ENCODE measurements at regions not wholly inside any gene's neighbourhood (a gene's known extent, or its start where the extent isn't known, plus 50 kb on each side); places are given as distances from the start of the nearest gene placed in this dataset.

DNA sequence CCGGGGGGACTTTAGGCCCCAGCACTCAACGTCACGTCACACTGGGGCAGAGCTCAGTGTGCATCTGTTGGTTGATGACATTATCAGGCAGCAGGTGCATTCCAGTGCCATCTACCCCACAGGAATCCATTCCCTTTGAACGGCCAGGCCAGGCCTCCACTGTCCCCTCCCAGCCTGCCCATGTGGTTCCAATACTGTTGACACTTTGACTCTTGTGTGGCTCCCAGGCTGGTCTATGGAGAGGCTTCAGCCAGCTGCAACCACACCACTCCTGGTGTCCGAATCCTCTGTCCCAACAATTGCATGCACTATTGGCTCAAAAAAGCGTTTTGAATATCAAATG, 92.0 kb upstream of the SIM2 start:
- TF ChIP-seq, protein P1, sequence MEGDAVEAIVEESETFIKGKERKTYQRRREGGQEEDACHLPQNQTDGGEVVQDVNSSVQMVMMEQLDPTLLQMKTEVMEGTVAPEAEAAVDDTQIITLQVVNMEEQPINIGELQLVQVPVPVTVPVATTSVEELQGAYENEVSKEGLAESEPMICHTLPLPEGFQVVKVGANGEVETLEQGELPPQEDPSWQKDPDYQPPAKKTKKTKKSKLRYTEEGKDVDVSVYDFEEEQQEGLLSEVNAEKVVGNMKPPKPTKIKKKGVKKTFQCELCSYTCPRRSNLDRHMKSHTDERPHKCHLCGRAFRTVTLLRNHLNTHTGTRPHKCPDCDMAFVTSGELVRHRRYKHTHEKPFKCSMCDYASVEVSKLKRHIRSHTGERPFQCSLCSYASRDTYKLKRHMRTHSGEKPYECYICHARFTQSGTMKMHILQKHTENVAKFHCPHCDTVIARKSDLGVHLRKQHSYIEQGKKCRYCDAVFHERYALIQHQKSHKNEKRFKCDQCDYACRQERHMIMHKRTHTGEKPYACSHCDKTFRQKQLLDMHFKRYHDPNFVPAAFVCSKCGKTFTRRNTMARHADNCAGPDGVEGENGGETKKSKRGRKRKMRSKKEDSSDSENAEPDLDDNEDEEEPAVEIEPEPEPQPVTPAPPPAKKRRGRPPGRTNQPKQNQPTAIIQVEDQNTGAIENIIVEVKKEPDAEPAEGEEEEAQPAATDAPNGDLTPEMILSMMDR (IDR thresholded peaks at IDR 0.05; ENCODE audit: poor library complexity) = no peak
- TF ChIP-seq EZH2phosphoT487 (IDR thresholded peaks at IDR 0.05; ENCODE audit: low read depth, severe bottlenecking, unreplicated experiment) (no peak), EZH2 (IDR thresholded peaks at IDR 0.05; ENCODE audit: borderline replicate concordance) (no peak)
